Transverse colon (tissue), 4 donors: ENCODE measurements at regions not wholly inside any gene's neighbourhood (a gene's known extent, or its start where the extent isn't known, plus 50 kb on each side); places are given as distances from the start of the nearest gene placed in this dataset.

ENCODE experiments used
- CTCF ChIP-seq, 5 experiments: fragments of 200-600 bp in 3 of 5; fragments of 450-650 bp in 2 of 5; sonication (generic) in 3 of 5; IDR thresholded peaks; 1 replicate in 2 of 5; 2 replicates in 3 of 5; pipeline ENCODE4 v1.5.1; 2016 to 2017; ENCODE audit warnings: antibody characterized with exemption in 5 of 5, inconsistent platforms in 3 of 5, mild to moderate bottlenecking in 2 of 5, moderate library complexity in 1 of 5
- EP300 ChIP-seq: sonication (generic); formaldehyde crosslinking; IDR thresholded peaks from one replicate; pipeline ENCODE4 v1.6.1; 2017; ENCODE audit warnings: antibody characterized with exemption, low read depth
- POLR2A ChIP-seq: fragments of 450-650 bp; IDR thresholded peaks from one replicate; pipeline ENCODE4 v1.6.1; 2016; ENCODE audit warnings: antibody characterized with exemption, mild to moderate bottlenecking, moderate library complexity
- POLR2AphosphoS5 ChIP-seq, 3 donors: sonication (generic); formaldehyde crosslinking; IDR thresholded peaks; one replicate each; pipeline ENCODE4 v1.6.1; 2016; ENCODE audit warnings: antibody characterized with exemption in 3 of 3

GRCh38 chr14:97061198-97061597 lies 264.0 kb downstream of the VRK1 start:
- no peak for TF ChIP-seq POLR2AphosphoS5 (IDR thresholded peaks at IDR 0.05)
- TF ChIP-seq POLR2A: no peak
- no peak for TF ChIP-seq CTCF (IDR thresholded peaks at IDR 0.05)
- no peak for TF ChIP-seq EP300
